Superior temporal gyrus (tissue), 1 donor: ENCODE measurements at regions not wholly inside any gene's neighbourhood (a gene's known extent, or its start where the extent isn't known, plus 50 kb on each side); places are given as distances from the start of the nearest gene placed in this dataset.
"Not testable (repeated sequence)": the region's sequence is repeated elsewhere in the genome, so short reads cannot be mapped to it uniquely, and the experiment has no call there.

Experiments used
- DNase-seq: peaks from one replicate; pipeline ENCODE4 v3.0.0-alpha.2; 2016; ENCODE audit errors: extremely low spot score

DNA sequence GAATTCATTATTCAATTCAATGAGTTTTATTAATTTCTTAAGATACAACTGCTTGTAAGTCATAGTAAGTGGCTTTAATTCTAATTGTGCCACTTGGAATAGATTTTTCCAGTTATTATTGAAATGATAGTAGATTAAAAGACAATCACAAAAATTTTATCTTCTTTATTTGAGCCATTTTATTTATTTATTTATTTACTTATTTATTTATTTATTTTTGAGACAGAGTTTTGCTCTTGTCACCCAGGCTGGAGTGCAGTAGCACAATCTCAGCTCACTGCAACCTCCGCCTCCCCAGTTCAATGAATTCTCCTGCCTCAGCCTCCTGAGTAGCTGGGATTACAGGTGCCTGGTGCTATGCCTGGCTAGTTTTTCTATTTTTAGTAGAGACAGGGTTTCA lies 235.7 kb upstream of the DSEL start:
- not testable (repeated sequence) for DNase-seq

DNA sequence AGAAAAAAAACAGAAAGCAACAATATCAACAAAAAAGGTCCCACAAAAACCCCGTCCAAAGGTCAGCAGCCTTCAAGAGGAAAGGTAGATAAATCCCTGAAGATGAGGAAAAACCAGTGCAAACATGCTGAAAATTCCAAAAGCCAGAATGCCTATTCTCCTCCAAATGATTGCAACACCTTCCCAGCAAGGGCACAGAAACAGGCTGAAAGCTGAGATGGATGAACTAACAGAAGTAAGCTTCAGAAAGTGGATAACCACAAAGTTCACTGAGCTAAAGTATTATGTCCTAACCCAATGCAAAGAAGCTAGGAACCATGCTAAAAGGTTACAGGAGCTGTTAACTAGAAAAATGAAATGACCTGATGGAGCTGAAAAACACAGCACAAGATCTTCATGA lies 226.4 kb upstream of the DSEL start:
- DNase-seq, result no peak

DNA sequence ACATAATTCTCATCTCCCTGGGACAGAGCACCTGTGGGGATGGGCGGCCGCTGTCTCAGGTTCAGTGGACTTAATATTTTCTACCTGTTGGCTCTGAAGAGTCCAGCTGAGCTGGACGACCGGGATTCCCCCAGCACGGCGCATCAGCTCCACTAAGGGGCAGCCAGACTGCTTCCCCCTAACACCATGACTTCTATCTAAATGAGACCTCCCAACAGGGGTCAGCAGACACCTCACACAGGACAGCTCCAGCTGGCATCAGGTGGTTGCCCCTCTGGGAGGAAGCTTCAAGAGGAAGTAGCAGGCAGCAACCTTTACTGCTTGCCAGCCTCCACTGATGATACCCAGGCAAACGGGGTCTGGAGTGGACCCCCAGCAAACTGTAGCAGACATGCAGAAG lies 226.0 kb upstream of the DSEL start:
- no peak for DNase-seq

DNA sequence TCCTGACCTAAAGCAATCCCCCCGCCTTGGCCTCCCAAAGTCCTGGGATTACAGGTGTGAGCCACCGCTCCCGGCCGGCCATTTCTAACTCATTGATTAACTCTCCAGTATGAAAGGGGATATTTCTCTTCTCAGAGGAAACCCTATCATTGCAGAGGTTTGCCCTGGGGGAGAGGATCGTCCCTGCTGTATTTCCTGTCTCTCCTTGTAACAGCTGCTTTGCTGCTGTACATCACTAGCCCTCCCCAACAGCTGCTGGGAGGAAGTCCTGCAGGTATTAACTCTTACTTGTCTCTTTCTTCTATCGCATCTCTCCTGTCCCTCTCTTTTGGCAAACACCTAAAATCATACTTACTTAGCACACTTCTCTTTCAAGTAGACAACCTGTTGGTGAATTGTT lies 219.0 kb upstream of the DSEL start:
- DNase-seq, result no peak

GRCh38 chr18:67733088-67733487 lies 216.6 kb upstream of the DSEL start:
- DNase-seq, result no peak

GRCh38 chr18:67731851-67732250 lies 215.3 kb upstream of the DSEL start:
- DNase-seq, result no peak

- no peak for DNase-seq
Observed at GRCh38 chr18:67730886-67731285, 214.4 kb upstream of the DSEL start.

DNA sequence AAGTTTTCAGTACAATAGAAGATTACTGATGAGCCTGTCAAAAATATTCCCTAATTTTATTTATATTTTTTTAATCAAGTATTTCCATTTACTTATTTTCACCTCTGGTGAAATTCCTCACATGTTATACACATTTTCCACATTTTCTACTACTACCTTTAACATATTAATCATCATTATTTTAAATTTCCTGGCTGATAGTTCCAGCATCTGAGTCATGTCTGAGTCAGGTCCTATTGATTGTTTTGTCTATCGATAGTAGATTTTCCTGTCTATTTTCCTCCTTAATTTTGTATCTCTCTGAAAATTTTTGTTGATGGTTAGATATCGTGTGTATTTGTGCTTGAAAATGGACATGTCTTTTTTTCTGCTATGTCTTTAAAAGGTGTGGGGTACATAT lies 211.8 kb upstream of the DSEL start:
- DNase-seq, result no peak

- no peak for DNase-seq
Observed at GRCh38 chr18:67726882-67727281, 210.4 kb upstream of the DSEL start.

DNA sequence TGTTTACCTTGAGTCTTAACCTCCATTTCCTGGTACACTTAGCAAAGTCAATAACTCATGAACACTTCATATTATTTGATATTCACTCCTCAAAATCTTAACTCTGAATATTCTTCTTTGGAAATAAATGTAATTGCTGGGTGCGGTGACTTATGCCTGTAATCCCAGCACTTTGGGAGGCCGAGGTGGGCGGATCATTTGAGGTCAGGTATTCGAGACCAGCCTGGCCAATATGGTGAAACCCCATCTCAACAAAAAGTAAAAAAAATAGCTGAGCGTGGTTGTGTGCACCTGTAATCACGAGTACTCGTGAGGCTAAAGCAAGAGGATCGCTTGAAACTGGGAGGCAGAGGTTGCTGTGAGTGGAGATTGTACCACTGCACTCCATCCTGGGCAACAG lies 201.3 kb upstream of the DSEL start:
- DNase-seq, result no peak

DNA sequence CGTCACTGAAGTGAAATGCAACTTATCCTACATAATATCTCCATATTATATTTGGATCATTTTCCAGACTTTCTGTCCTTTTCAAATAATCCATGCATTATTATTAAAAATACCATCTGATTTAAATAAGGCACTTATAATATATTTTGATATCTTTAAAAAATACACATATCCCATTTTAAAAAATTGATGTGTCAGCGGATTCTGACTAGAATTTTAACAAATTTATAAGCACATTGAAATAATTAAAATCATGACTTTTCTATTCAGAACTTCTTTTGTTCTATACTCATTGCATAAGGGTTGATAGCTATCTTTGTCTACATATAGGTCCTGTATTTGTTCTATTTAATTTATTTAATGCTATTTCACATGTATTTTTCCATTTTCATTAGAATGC lies 199.0 kb upstream of the DSEL start:
- no peak for DNase-seq

DNA sequence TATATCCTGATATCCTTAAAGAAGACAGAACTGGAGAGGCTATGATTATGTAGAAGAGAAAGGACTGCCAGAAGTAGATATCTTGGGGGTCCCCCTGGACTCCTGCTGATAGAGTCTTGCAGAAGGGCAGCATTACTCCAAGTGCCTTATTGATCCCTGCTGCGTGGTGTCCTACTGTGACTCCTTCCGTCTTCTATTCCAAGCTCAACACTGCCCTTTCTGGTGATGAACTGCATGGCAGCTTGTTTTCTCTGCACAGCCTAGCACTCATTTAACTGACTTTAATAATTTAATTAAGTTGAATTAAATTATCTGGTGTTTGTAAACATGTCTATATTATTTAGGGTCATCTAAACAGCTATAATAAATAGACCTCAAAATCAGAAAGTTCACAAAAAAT lies 194.1 kb upstream of the DSEL start:
- no peak for DNase-seq

DNA sequence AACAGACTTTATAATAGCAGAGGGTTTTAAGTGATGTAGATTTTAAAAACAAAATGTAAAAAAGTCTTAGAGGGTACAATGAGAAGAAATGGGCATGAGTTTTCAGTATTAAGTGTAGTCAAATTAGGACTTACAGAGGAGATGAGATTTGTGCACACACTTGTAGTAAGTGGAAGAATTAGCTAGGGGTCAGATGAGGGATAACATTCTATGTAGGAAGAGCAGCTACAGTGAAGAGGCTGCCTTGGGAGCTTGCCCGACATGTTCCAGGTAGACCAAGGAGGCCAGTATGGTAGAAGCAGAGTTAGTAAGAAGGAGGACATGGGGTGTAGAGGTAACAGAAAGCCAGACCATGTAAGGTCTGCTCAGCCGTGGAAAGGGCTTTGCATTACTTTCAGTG lies 189.2 kb upstream of the DSEL start:
- DNase-seq, result no peak

GRCh38 chr18:67695684-67696083 lies 179.2 kb upstream of the DSEL start:
- no peak for DNase-seq

DNA sequence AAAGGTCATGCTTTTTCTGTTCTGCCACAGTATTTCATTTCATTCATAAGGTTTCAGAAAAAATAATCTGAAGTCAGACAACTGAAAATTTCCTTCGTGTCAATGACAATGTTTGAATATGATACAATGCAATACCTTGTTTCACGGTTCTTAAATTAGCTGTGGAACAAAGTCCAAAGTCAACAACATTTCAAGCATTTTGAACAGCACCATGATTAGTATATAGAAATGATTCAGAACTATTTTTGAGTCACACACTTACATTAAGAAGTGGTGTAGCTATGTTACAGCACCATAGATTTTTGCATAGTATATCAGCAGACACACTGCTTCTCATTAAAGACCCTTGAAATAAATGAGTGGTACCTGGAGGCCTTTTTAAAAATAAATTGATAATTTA lies 178.3 kb upstream of the DSEL start:
- no peak for DNase-seq

- DNase-seq, result no peak
Observed at GRCh38 chr18:67692811-67693210, 176.3 kb upstream of the DSEL start.

DNA sequence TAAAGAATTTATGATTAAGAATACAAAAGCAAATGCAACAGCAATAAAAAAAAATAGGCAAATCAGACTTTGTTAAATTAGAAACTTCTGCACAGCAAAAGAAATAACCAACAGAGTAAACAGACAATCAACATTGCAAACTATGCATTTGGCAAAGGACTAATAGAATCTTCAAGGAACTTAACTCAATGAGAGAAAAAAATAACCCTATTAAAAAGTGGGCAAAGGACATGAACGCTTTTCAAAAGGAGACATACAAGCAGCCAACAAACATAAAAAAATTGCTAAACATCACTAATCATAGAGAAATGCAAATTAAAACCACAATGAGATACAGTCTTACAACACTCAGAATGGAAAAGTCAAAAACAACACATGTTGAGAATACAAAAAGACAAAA lies 166.0 kb upstream of the DSEL start:
- DNase-seq, result no peak

GRCh38 chr18:67677489-67677888 lies 161.0 kb upstream of the DSEL start:
- DNase-seq, result no peak

DNA sequence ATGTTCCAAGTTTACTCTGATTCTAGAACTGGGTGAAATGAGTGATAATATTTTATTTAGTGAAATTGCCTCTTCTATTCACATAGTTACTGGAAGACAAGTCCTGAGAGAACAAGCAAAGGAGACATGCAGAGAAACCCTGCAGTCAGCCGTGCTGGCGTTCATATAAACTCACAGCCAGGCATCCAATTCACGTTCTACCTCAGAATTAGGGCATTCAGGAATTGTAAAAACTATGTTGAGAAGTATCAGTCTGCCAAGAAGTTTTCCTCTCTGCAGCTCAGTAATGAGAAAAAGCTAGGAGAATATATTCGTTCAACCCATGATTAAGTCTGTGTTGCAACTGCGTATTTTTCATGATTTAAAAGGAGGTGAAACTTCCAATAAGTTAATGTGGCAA lies 156.2 kb upstream of the DSEL start:
- no peak for DNase-seq

GRCh38 chr18:67672155-67672554 lies 155.6 kb upstream of the DSEL start:
- DNase-seq, result no peak

- no peak for DNase-seq
Observed at GRCh38 chr18:67670024-67670543, 153.6 kb upstream of the DSEL start.

DNA sequence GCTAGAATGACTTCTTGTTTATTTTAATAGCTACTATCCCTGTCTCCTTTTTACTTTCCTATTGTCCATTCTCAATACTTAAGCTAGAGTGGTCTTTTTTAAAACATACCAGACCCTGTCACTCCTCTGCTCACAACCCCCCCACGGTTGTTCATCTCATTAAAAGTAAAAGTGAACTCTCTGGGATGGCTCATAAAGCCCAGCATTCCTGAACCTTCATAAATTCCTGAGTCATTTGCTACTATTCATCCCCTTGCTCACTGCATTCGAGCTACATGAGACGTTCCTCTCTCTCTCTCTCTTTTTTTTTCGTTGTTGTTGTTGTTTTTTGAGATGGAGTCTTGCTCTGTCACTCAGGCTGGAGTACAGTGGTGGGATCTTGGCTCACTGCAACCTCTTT lies 148.7 kb upstream of the DSEL start:
- DNase-seq, result no peak

DNA sequence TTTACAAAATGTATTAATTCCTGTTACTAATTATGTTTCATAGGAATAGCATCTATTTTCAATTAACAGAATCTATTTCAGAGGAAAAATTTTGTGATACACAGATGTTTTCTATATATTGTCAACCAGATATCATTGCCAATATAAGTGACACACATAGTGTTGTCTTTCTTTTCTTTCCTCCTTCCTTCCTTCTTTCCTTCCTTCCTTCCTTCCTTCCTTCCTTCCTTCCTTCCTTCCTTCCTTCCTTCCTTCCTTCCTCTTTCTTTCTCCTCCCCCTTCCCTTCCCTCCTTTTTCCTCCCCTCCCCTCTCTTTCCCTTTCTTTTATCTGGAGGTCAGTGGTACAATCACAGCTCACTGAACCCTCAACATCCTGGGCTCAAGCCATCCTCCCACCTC lies 146.5 kb upstream of the DSEL start:
- DNase-seq, result no peak

DNA sequence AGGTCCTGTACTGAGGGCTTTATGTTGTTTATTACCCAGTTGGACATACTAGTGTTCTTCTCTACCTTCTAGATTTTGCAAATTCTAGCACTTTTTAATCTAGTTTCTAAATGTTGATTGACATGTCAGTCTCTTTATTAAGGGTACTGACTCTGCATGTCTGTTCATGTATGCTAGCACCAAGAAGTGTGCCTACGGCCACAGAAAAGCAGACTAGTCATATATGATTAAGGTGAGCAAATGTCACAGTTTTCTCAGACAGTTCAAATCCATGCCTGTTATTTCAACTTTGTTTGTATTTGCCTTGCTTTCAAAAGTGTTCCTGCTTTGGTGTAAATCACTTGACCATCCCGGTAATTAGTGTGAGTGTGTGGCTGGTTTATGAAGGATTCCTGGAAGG lies 145.0 kb upstream of the DSEL start:
- DNase-seq, result no peak

DNA sequence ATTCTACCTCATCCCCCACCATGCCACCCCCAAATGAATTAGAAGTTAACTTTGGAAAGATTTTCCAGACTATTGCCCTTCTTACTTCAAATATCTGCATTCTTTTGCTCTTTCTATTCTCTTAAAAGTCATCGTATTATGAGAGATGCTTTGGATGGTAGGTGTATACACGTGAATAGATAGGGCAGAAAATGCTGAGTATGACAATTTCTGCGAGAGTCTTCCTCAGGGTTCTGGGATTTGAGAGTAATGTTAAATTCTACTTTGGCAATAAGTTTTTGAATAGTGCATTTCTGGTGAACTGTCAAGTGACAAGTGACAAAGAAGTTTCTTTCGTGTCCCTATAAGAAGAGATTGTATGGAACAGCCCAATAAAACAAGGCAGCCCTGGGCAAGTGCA lies 137.6 kb upstream of the DSEL start:
- DNase-seq, result no peak
